ENCODE measurements at regions not wholly inside any gene's neighbourhood (a gene's known extent, or its start where the extent isn't known, plus 50 kb on each side); places are given as distances from the start of the nearest gene placed in this dataset.
"Not testable (repeated sequence)": the region's sequence is repeated elsewhere in the genome, so short reads cannot be mapped to it uniquely, and the experiment has no call there.

DNA sequence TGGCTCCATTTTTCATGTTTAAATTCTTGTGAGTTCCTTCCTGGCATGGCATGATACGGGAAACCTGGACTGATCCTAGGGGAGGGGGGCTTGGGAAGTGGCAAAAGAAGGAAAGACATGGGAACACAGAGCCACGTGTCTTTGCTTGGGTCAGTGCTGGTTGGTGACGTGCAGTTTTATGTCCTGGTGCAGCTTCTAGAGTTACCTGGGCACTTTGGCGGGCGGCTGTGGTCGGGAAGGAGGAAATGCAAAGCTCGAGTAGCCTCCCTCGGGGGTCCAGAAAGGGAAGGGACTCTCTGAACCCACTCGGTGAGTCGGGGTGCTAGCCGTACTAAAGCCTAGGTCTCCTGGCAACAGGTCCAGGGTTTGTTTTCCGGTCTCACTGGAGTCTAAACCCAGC is 94.6 kb downstream of the APOB start:
- no peak overlapping the region for H3K9ac ChIP-seq (ENCODE audit: low read depth in 1 of 3, low read length in 3 of 3)
- no peaks in the 10 kb centered on the region for H3K9me3 ChIP-seq (ENCODE audit: control insufficient read depth in 3 of 3, low read length in 3 of 3)
- no peaks in the 10 kb centered on the region for H3K36me3 ChIP-seq (ENCODE audit: control insufficient read depth in 3 of 3, insufficient read depth in 3 of 3, low read length in 3 of 3)
- H3K4me1 ChIP-seq (ENCODE audit: control insufficient read depth in 3 of 3, insufficient read depth in 3 of 3, low read length in 3 of 3), result no peaks in the 10 kb centered on the region
- H3K27me3 ChIP-seq (ENCODE audit: control insufficient read depth in 3 of 3, insufficient read depth in 3 of 3, low read length in 3 of 3), result peaks cover 0 to 16% (median 13%) of the 10 kb centered on the region in 3 donors
- H3K4me3 ChIP-seq (ENCODE audit: low read length in 3 of 3), result no peak overlapping the region
- H3K27ac ChIP-seq (ENCODE audit: low read depth, low read length), result no peak overlapping the region

DNA sequence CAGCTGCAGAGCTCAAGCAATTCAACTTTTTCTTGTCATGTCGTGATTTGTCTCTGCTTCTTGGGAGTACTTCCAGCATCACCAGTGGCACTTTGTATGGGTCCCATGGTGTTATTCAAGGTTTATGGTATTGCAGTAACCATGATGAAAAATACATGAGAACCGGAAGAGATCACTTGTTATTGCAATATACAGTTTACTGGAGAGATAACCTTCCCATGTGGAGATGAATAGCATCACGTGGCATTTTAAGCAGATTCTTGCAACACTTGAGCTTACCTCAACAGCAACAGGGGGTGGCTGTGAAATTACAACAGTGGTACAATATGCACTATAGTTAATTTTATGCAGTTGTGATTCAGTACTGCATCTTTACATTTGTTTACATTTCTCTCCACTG is 97.4 kb downstream of the APOB start:
- H3K27ac ChIP-seq (ENCODE audit: low read depth, low read length), result no peak overlapping the region
- H3K4me1 ChIP-seq (ENCODE audit: control insufficient read depth in 3 of 3, insufficient read depth in 3 of 3, low read length in 3 of 3), result peaks cover 0 to 5% (median 2%) of the 10 kb centered on the region in 3 donors
- H3K9ac ChIP-seq (ENCODE audit: low read depth in 1 of 3, low read length in 3 of 3), result no peak overlapping the region
- H3K4me3 ChIP-seq (ENCODE audit: low read length in 3 of 3), result no peak overlapping the region
- H3K9me3 ChIP-seq (ENCODE audit: control insufficient read depth in 3 of 3, low read length in 3 of 3), result no peaks in the 10 kb centered on the region
- peaks cover 4 to 13% (median 9%) of the 10 kb centered on the region in 3 donors for H3K27me3 ChIP-seq (ENCODE audit: control insufficient read depth in 3 of 3, insufficient read depth in 3 of 3, low read length in 3 of 3)
- no peaks in the 10 kb centered on the region for H3K36me3 ChIP-seq (ENCODE audit: control insufficient read depth in 3 of 3, insufficient read depth in 3 of 3, low read length in 3 of 3)

DNA sequence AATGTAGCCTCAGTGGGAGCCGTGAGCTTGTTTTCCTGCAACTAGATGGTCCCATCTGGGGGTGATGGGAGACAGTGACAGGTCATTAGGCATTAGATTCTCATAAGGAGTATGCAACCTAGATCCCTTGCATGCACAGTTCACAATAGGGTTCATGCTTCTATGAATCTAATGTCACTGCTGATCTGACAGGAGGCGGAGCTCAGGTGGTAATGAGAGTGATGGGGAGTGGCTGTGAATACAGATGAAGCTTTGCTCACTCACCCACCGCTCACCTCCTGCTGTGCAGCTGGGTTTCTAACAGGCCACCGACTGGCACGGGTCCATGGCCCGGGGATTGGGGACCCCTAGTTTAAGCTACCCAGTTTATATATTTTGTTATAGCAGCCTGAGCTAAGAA is 100.2 kb downstream of the APOB start:
- H3K4me1 ChIP-seq (ENCODE audit: control insufficient read depth in 3 of 3, insufficient read depth in 3 of 3, low read length in 3 of 3); H3K36me3 ChIP-seq (ENCODE audit: control insufficient read depth in 3 of 3, insufficient read depth in 3 of 3, low read length in 3 of 3): not testable (repeated sequence)

DNA sequence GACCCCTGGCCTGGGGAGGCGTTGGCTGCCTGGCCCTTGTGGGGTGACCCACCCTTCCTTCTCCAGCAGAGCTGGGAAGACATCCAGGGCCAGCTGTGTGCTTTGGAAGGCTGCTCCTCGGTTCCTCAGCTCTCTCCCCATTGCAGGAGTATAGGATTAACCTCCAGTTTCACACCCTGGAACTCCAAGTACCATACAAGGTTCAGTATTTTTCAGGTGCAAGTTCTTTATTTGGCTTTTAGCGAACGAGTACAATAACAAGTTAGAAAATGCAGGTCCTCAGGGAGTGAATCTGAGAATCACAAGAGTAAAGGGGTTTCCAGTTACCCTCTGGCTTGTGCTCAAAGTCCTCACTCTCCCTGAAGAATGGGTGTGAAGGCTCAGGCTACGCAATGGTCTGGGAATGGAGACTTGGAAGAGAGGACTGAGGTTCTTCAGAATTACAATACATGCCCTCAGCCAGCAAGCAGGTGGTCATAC is 101.2 kb downstream of the APOB start:
- Histone ChIP-seq H3K9ac (ENCODE audit: low read depth in 1 of 3, low read length in 3 of 3) (no peak overlapping the region), H3K27me3 (ENCODE audit: control insufficient read depth in 3 of 3, insufficient read depth in 3 of 3, low read length in 3 of 3) (peaks cover 3 to 6% (median 4%) of the 10 kb centered on the region in 3 donors), H3K4me1 (ENCODE audit: control insufficient read depth in 3 of 3, insufficient read depth in 3 of 3, low read length in 3 of 3) (peaks cover 0 to 5% (median 2%) of the 10 kb centered on the region in 3 donors), H3K36me3 (ENCODE audit: control insufficient read depth in 3 of 3, insufficient read depth in 3 of 3, low read length in 3 of 3) (no peaks in the 10 kb centered on the region), H3K4me3 (ENCODE audit: low read length in 3 of 3) (no peak overlapping the region), H3K9me3 (ENCODE audit: control insufficient read depth in 3 of 3, low read length in 3 of 3) (no peaks in the 10 kb centered on the region), H3K27ac (ENCODE audit: low read depth, low read length) (no peak overlapping the region)

More for the DNA sequence above, 100.2 kb downstream of the APOB start:
- H3K9me3 ChIP-seq (ENCODE audit: control insufficient read depth in 3 of 3, low read length in 3 of 3); H3K27me3 ChIP-seq (ENCODE audit: control insufficient read depth in 3 of 3, insufficient read depth in 3 of 3, low read length in 3 of 3); H3K9ac ChIP-seq (ENCODE audit: low read depth in 1 of 3, low read length in 3 of 3); H3K27ac ChIP-seq (ENCODE audit: low read depth, low read length); H3K4me3 ChIP-seq (ENCODE audit: low read length in 3 of 3): not testable (repeated sequence)

DNA sequence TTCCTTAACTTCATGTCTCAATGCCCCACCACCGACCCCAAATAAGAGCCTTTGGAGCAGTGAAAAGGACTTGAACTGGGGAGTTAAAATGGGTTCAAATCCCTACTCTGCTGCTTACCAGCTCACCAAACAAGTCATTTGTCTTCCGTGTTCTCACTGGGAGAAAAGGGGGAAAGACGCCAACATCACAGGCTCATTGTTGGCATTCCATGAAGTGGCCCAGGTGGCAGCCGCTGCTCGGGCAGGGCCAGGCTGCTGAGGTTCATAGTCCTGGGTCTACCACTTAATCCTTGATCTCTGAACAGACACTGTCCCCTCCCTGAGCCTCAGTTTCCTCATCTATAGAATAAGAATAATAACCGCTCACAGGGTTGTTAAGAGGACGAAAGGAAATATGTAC is 103.0 kb downstream of the APOB start:
- Histone ChIP-seq H3K36me3 (ENCODE audit: control insufficient read depth in 3 of 3, insufficient read depth in 3 of 3, low read length in 3 of 3) (no peaks in the 10 kb centered on the region), H3K4me3 (ENCODE audit: low read length in 3 of 3) (no peak overlapping the region), H3K4me1 (ENCODE audit: control insufficient read depth in 3 of 3, insufficient read depth in 3 of 3, low read length in 3 of 3) (peaks cover 0 to 5% (median 2%) of the 10 kb centered on the region in 3 donors), H3K27ac (ENCODE audit: low read depth, low read length) (no peak overlapping the region), H3K9ac (ENCODE audit: low read depth in 1 of 3, low read length in 3 of 3) (no peak overlapping the region), H3K27me3 (ENCODE audit: control insufficient read depth in 3 of 3, insufficient read depth in 3 of 3, low read length in 3 of 3) (peaks cover 3 to 6% (median 4%) of the 10 kb centered on the region in 3 donors), H3K9me3 (ENCODE audit: control insufficient read depth in 3 of 3, low read length in 3 of 3) (no peaks in the 10 kb centered on the region)

DNA sequence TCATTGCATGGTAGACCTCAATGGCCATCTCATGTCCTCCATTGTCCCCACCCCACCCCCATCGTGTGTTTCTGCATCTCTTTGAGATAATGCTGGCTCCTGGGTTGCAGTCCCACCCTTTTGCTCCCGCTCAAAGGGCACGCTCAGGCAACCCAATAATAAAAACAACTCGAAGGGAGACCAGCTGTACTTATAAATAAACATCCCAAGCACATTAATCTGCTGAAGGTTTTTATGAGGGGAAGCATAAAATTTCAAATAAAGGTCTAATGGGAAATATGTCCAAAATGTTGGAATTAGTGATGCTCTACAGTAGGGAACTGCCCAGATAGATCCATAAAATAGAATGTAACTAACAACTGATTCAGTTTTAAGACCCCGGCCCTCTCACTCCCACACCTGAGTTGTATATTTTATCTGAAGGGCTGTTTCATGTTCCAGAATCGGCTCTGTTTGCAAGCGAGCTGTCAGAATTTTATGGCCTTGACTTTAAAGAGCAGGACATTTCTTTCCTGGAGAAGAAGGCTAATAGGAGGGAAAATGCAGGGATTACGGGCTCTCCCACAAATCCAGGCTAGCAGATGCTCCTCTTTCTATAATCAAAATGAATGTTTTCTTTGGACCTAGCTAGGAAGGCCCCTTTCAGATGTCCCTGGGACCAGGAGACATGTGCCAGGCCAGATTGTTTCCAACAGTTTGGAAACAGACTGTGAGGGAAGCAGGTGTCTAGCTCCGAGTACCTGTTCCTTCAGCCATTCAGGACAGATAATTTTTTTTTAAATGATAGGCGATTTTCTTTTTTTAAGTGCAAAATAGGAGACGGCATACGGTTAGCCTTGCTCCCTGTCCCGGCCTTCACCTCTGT is 103.7 kb downstream of the APOB start:
- Histone ChIP-seq H3K27ac (ENCODE audit: low read depth, low read length) (no peak overlapping the region), H3K4me3 (ENCODE audit: low read length in 3 of 3) (no peak overlapping the region), H3K4me1 (ENCODE audit: control insufficient read depth in 3 of 3, insufficient read depth in 3 of 3, low read length in 3 of 3) (peaks cover 0 to 5% (median 2%) of the 10 kb centered on the region in 3 donors), H3K27me3 (ENCODE audit: control insufficient read depth in 3 of 3, insufficient read depth in 3 of 3, low read length in 3 of 3) (peaks cover 3 to 6% (median 4%) of the 10 kb centered on the region in 3 donors), H3K9me3 (ENCODE audit: control insufficient read depth in 3 of 3, low read length in 3 of 3) (no peaks in the 10 kb centered on the region), H3K9ac (ENCODE audit: low read depth in 1 of 3, low read length in 3 of 3) (no peak overlapping the region), H3K36me3 (ENCODE audit: control insufficient read depth in 3 of 3, insufficient read depth in 3 of 3, low read length in 3 of 3) (no peaks in the 10 kb centered on the region)

DNA sequence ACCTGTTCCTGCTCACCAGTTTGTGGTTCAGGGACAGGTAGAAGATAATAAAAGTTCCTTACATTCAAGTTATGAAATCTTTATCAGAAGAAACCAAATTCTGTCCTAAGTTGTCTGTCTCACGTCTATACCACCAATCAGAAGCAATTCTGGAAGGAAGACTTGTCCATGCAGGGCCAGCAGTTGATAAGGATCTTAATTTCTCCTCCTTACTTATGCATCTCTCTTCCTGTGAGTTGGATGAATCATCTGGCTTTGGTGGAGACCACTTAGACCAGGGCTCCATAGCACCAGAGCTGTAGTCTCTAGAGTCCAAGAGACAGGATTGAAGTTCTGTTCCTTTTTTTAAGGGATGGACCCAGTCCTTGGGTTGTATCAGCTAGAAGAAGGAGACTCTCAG is 106.5 kb downstream of the APOB start:
- Histone ChIP-seq H3K4me3 (ENCODE audit: low read length in 3 of 3) (no peak overlapping the region), H3K9ac (ENCODE audit: low read depth in 1 of 3, low read length in 3 of 3) (no peak overlapping the region), H3K9me3 (ENCODE audit: control insufficient read depth in 3 of 3, low read length in 3 of 3) (no peaks in the 10 kb centered on the region), H3K4me1 (ENCODE audit: control insufficient read depth in 3 of 3, insufficient read depth in 3 of 3, low read length in 3 of 3) (peaks cover 0 to 3% (median under 1%) of the 10 kb centered on the region in 3 donors), H3K27me3 (ENCODE audit: control insufficient read depth in 3 of 3, insufficient read depth in 3 of 3, low read length in 3 of 3) (peaks cover 3 to 6% (median 4%) of the 10 kb centered on the region in 3 donors), H3K27ac (ENCODE audit: low read depth, low read length) (no peak overlapping the region), H3K36me3 (ENCODE audit: control insufficient read depth in 3 of 3, insufficient read depth in 3 of 3, low read length in 3 of 3) (no peaks in the 10 kb centered on the region)

DNA sequence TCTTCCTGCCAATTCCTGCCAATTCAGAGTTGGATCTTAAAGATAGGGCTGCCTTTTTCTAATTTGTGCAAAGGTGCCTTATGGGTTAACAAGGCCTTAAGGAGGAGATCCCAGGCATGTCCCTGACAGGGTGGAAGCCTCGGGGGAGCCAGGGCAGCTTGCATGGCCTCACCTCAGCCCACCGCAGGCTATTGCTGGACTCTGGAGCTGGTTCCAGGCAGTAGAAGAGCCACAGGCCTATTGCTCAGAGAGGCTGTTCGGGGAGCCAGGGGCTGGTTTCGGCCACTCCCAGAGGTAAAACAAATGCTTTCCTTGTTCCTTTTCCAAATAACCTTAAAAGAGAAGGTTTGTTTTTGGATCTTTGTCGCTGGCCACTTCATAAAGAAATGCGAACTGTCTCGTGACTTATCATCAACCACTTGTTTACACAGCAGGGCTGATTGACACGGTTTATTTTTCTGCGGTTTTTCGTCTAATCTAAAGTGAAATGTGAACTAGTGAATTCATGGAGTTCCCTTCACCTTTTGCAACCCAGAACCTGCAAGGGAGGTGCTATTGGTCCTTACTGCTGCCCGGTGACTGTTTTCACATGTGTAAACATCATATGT is 108.6 kb downstream of the APOB start:
- H3K4me1 ChIP-seq (ENCODE audit: control insufficient read depth in 3 of 3, insufficient read depth in 3 of 3, low read length in 3 of 3), result no peaks in the 10 kb centered on the region
- peaks cover 0 to 2% (median 0%) of the 10 kb centered on the region in 3 donors for H3K27me3 ChIP-seq (ENCODE audit: control insufficient read depth in 3 of 3, insufficient read depth in 3 of 3, low read length in 3 of 3)
- H3K4me3 ChIP-seq (ENCODE audit: low read length in 3 of 3), result no peak overlapping the region
- H3K27ac ChIP-seq (ENCODE audit: low read depth, low read length), result no peak overlapping the region
- H3K9ac ChIP-seq (ENCODE audit: low read depth in 1 of 3, low read length in 3 of 3), result no peak overlapping the region
- H3K36me3 ChIP-seq (ENCODE audit: control insufficient read depth in 3 of 3, insufficient read depth in 3 of 3, low read length in 3 of 3), result no peaks in the 10 kb centered on the region
- H3K9me3 ChIP-seq (ENCODE audit: control insufficient read depth in 3 of 3, low read length in 3 of 3), result no peaks in the 10 kb centered on the region

DNA sequence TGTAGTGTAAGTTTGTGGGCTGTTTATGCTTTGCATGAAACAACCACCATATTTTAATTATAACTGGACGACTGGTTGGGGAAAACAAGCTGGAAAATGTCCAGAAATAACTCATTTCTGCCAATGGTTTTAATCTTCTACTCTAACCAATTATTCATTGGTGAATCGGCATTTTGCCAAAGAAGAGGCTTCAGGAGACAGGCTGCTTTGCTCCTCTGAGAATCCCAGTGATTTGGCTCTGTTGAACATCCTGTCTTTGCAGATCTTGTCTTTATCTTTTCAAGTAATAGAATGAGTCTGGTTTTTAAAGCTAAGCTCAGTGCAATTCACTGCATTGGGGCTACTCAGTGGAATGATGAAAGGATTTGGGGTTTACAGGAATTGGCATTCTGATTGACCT is 109.6 kb downstream of the APOB start:
- Histone ChIP-seq H3K36me3 (ENCODE audit: control insufficient read depth in 3 of 3, insufficient read depth in 3 of 3, low read length in 3 of 3) (no peaks in the 10 kb centered on the region), H3K9ac (ENCODE audit: low read depth in 1 of 3, low read length in 3 of 3) (no peak overlapping the region), H3K9me3 (ENCODE audit: control insufficient read depth in 3 of 3, low read length in 3 of 3) (no peaks in the 10 kb centered on the region), H3K27ac (ENCODE audit: low read depth, low read length) (no peak overlapping the region), H3K27me3 (ENCODE audit: control insufficient read depth in 3 of 3, insufficient read depth in 3 of 3, low read length in 3 of 3) (no peaks in the 10 kb centered on the region), H3K4me3 (ENCODE audit: low read length in 3 of 3) (no peak overlapping the region), H3K4me1 (ENCODE audit: control insufficient read depth in 3 of 3, insufficient read depth in 3 of 3, low read length in 3 of 3) (no peaks in the 10 kb centered on the region)

DNA sequence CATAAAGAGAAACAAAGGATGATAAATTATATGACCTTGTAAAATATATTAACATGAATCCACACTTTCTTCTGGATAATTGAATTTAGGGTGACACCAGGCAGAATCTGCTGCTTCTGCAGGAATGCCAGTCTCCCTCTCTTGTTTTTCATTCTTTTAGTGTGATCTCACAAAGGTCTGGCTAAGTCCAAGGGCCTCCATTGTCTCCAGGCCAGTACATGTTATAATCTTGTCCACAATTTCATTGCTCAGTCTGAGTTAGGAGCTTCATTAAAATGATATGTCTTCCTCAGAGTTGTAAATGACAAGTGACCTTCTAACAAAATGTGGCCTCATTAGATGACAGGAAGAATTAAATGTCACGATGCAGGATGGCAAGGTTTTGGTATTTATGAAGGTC is 110.2 kb downstream of the APOB start:
- H3K9me3 ChIP-seq (ENCODE audit: control insufficient read depth in 3 of 3, low read length in 3 of 3), result no peaks in the 10 kb centered on the region
- H3K27me3 ChIP-seq (ENCODE audit: control insufficient read depth in 3 of 3, insufficient read depth in 3 of 3, low read length in 3 of 3), result no peaks in the 10 kb centered on the region
- no peaks in the 10 kb centered on the region for H3K4me1 ChIP-seq (ENCODE audit: control insufficient read depth in 3 of 3, insufficient read depth in 3 of 3, low read length in 3 of 3)
- H3K36me3 ChIP-seq (ENCODE audit: control insufficient read depth in 3 of 3, insufficient read depth in 3 of 3, low read length in 3 of 3), result no peaks in the 10 kb centered on the region
- no peak overlapping the region for H3K27ac ChIP-seq (ENCODE audit: low read depth, low read length)
- H3K4me3 ChIP-seq (ENCODE audit: low read length in 3 of 3), result no peak overlapping the region
- H3K9ac ChIP-seq (ENCODE audit: low read depth in 1 of 3, low read length in 3 of 3), result no peak overlapping the region

Measured in skeletal muscle tissue (tissue), 3 donors.